ENCODE measurements at regions not wholly inside any gene's neighbourhood (a gene's known extent, or its start where the extent isn't known, plus 50 kb on each side); places are given as distances from the start of the nearest gene placed in this dataset.

DNA sequence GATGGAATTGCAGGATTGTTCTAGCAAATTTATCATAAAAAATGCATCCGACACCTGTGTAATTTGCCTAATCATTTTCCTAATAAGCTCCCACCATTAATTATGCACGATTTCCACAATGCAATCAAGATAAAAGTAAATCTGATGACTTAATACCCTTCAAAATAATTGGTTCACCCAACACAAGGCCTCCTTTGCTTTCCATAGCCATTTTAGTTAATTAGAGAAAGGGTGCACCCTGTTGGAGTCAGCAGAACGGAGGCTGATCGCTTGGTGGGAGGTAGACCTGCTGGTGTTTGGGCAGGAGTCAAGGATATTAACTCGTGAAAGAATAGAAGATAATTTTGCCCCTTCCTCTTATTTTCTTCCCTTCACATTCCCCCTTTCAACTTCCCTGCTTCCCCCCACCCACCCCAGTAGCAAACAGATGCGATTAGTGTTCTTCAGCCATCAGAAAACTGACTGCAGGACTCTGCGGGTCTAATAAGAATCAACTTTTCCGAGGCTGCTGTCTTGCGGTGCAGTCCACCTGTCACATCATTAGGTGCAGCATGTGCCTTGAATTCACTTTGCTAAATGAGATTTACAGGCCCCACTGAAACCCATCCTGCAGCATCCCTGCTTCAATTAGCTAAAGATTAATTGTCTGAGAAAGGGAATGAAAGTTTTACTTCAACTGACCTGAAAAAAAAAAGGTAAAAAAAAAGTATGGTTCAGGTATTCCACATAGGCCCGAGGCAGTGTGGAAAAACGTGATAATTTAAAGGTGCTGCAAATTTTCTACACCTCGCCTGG, 553.7 kb upstream of the LMO3 start:
- H3K4me3 ChIP-seq, result no peak overlapping the region
- TF ChIP-seq CTCF (IDR thresholded peaks at IDR 0.05) (no peak), POLR2A (IDR thresholded peaks at IDR 0.05) (no peak), POLR2AphosphoS5 (IDR thresholded peaks at IDR 0.05) (no peak), EP300 (IDR thresholded peaks at IDR 0.05) (no peak)
- H3K9me3 ChIP-seq, result peaks cover 0 to 3% (median 0%) of the 10 kb centered on the region in 4 donors
- H3K27me3 ChIP-seq, result no peaks in the 10 kb centered on the region
- H3K36me3 ChIP-seq, result no peaks in the 10 kb centered on the region
- H3K27ac ChIP-seq, result no peak overlapping the region
- intact Hi-C loops (cut with DNase I), result no loop called here
- 75 to 82% methylated on average over 12 of the region's 12 CpGs for whole genome bisulfite sequencing, 2 donors
- DNase-seq, result no peak
- H3K4me1 ChIP-seq, result no peaks in the 10 kb centered on the region

DNA sequence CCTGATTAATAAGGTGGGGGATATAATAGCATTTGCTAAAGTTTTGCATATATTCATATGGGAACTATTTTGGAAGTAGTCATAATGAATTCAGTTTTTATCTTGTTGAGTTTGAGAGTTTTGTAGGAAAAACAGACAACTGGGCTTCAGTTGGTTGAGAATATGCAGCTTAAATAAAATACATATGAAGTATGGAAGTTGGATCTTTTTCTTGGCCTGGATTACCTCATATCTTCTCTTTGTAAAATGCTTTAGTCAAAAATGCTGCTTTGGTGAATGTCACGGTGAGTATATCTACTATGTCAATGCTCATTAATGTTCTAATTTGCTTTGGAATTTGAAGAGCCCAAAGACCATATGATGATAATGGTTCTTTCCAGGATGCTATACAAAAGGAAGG, 552.2 kb upstream of the LMO3 start:
- no peaks in the 10 kb centered on the region for H3K36me3 ChIP-seq
- H3K27me3 ChIP-seq, result no peaks in the 10 kb centered on the region
- WGBS, 2 donors, result 89% methylated on average over 1 of the region's 1 CpG
- intact Hi-C loops (cut with DNase I), result no loop called here
- H3K4me3 ChIP-seq, result no peak overlapping the region
- no peak for TF ChIP-seq POLR2A (IDR thresholded peaks at IDR 0.05)
- H3K27ac ChIP-seq, result no peak overlapping the region
- peaks cover 0 to 3% (median 0%) of the 10 kb centered on the region in 4 donors for H3K9me3 ChIP-seq
- DNase-seq, result no peak
- H3K4me1 ChIP-seq, result no peaks in the 10 kb centered on the region

- no peaks in the 10 kb centered on the region for H3K36me3 ChIP-seq
- intact Hi-C loops (cut with DNase I), result no loop called here
- no peaks in the 10 kb centered on the region for H3K27me3 ChIP-seq
- TF ChIP-seq EP300 (IDR thresholded peaks at IDR 0.05) (no peak), POLR2A (IDR thresholded peaks at IDR 0.05) (no peak), POLR2AphosphoS5 (IDR thresholded peaks at IDR 0.05) (no peak), CTCF (IDR thresholded peaks at IDR 0.05) (no peak)
- no peaks in the 10 kb centered on the region for H3K4me1 ChIP-seq
- H3K27ac ChIP-seq, result no peak overlapping the region
- H3K4me3 ChIP-seq, result no peak overlapping the region
- DNase-seq, result no peak
- WGBS, 2 donors, result 34 to 63% methylated on average over 2 of the region's 2 CpGs
- peaks cover 0 to 3% (median 0%) of the 10 kb centered on the region in 4 donors for H3K9me3 ChIP-seq
Measured at GRCh38 chr12:17151917-17152316, 546.0 kb upstream of the LMO3 start.

DNA sequence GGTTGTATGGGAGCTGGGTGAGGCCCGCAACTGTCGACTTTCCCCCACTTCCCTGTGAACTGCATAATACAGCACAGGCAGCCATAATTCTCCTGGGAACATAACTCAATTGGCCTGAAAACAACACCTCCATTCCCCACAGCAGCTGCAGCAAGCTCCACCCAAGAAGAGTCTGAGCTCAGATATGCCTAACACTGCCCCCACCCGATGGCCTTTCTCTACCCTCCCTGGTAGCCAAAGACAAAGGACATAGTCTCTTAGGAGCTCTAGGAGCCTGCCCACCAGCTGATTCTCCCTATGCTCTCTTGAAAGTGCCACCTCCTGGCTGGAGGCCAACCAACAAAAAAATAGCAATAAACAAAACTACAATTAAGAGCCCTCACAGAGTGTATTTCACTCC, 542.7 kb upstream of the LMO3 start:
- Histone ChIP-seq H3K4me1 (no peaks in the 10 kb centered on the region), H3K4me3 (no peak overlapping the region), H3K27ac (no peak overlapping the region), H3K9me3 (no peaks in the 10 kb centered on the region), H3K36me3 (no peaks in the 10 kb centered on the region), H3K27me3 (no peaks in the 10 kb centered on the region)
- DNase-seq, result no peak
- TF ChIP-seq EP300 (IDR thresholded peaks at IDR 0.05) (no peak), POLR2A (IDR thresholded peaks at IDR 0.05) (no peak), POLR2AphosphoS5 (IDR thresholded peaks at IDR 0.05) (no peak), CTCF (IDR thresholded peaks at IDR 0.05) (no peak)
- 89 to 90% methylated on average over 3 of the region's 3 CpGs for WGBS, 2 donors
- intact Hi-C loops (cut with DNase I), result no loop called here

DNA sequence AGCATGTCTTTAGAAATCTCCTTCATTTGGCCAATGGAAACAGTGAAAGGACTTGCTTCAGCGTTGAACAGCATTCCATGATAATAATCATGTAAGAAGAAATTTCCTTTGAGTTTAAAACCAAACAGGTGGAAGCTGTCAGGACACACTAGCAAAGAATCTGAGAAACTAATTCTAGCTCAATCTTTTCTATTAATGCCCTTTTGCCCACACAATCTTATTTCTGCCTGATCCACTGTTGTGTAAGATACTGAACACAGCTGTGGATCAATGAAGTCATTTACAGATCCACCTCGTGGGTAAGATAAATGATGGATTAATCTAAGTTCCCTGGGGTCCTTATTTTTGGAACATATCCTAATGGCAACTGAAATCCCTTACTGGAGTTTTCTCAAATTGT, 536.9 kb upstream of the LMO3 start:
- Histone ChIP-seq H3K4me1 (no peaks in the 10 kb centered on the region), H3K27ac (no peak overlapping the region), H3K9me3 (peaks cover 0 to 2% (median 0%) of the 10 kb centered on the region in 4 donors), H3K27me3 (no peaks in the 10 kb centered on the region), H3K36me3 (no peaks in the 10 kb centered on the region), H3K4me3 (no peak overlapping the region)
- TF ChIP-seq POLR2A (IDR thresholded peaks at IDR 0.05) (no peak), POLR2AphosphoS5 (IDR thresholded peaks at IDR 0.05) (no peak), EP300 (IDR thresholded peaks at IDR 0.05) (no peak), CTCF (IDR thresholded peaks at IDR 0.05) (no peak)
- intact Hi-C loops (cut with DNase I), result no loop called here
- DNase-seq, result no peak
- WGBS, 2 donors, result 54 to 62% methylated on average over 2 of the region's 2 CpGs
